NOMO-1 treated with dmso at 0.1 percent for 144 hours (cell line): ENCODE measurements at regions not wholly inside any gene's neighbourhood (a gene's known extent, or its start where the extent isn't known, plus 50 kb on each side); places are given as distances from the start of the nearest gene placed in this dataset.

Experiments used
- DNase-seq: peaks from one replicate; lab custom pipeline; 2025; ENCODE audit not compliant: unreplicated experiment; lab: John Stamatoyannopoulos, UW

DNA sequence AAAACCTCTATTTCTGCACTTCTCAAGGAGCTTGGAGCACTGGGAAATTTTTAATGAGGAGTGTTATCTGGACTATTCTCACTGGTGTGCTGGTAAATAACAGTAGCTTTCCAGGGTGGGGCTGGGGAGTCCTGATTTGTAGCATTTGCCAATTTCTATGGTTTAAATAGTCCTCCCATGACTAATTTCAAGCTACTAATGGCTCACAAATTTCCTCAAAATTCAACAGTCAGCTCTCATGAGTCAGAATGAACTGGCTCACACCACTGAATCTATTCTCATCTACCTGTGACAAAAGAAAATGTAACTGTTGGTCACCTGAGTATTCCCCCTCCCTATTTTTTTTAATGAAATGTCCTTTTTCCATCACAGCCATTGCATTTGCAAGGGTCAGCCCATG lies 449.6 kb downstream of the KIF16B start:
- DNase-seq = no peak

- no peak for DNase-seq
Observed at GRCh38 chr20:16119909-16120308, 453.3 kb downstream of the KIF16B start.

DNA sequence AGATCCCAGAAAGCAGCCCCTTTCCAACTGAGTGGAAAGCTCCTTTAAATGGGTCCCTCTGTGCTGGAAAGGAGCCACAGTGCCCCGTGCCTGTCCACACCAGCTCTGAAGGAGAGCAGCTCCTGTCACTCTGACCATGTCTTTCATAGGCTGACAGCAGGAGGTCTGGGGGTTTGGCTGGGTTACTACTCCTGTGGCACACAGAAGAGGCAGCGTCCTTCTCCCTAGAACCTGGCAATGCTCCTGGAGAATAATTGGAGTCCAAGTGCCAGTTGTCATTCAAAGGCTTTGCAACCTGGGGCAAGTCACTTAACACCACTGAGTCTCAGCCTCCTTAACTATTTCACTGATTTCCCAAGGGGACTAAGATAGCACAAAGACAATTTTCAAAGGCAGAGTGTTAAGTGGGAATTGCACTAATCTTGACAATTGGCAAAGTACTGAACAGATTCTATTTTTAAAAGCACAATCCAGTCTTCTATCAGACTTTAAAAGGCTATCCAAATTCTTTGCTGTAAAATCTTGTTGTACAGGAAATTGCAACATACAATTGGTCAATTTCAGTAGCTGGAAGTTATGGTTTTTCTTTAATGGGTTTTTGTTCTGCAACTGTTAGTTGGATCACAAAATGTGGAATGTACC lies 457.2 kb downstream of the KIF16B start:
- DNase-seq = no peak

DNA sequence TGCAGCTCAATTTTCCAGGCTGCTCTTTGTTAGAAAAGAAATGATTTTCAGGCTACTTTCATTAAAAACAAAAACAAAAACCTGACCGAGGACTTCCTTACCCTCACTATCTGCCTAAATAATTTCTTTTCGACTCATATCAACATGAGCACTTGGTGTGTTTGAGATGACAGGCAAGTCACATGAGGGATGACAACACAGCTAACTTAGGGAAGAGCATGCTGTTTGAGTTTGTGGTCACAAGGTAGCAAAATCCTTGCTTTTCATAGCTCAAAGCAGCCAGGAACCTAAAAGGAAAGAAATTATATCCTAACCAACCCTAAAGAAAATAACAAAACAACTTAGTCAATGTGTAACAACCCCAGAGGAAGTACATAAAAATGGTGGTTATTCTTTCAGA lies 459.5 kb downstream of the KIF16B start:
- DNase-seq = no peak

DNA sequence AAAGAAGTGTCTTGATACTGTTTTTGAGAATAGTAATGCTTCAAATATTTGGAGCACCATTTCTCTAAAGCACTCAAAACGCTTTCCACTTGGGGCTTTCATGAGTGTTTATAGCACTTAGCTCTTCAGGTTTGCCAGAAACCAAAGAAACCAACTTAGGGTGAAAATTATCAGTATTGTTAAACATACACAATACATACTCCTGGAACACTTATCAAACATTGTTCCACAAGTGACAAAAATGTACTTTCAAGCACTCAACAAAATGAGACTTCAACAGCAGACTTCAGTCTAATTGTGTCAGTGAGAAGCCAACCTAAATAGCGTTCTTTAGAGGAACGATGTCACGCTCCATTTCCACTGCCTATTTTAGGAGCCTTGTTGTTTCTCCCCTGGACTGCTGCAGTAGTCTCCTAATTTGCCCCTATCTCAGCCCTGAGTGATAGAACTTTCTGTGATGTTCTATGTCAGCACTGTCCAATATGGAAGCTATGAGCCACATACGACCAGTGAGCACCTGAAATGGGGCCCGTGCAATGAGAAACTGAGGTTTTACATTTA lies 461.3 kb downstream of the KIF16B start:
- DNase-seq = no peak

DNA sequence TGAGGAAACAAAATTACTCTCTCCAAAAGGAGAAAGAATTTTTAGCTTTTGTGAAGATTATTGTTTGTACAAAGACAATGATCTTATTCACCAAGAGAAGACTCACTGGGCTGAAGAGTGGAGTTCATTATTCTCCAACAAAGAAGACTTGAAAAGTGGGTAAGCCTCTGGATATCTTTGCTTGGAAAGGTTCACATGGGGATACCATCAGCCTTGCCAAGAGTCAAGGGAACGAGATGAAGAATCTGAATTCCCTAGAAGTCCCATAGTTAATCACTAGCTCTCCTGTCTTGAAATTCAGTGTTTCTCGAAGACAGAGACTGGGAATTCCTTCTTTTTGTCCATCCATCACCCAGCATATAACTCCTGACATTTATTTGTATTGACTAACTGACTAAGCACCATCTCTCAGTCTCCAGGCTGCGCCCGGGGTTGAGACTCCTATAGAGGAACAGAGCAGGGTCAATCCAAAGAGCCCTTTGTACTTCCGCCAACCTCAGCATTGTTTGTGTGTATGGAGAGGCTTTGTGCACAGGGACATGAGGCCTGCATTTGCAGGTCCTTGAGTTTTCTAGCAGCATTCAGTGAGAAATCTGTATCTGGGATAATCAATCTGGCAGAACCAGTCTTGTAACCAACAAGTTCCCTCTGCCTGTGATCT lies 461.9 kb downstream of the KIF16B start:
- DNase-seq = no peak

GRCh38 chr20:16107172-16107870 lies 465.9 kb downstream of the KIF16B start:
- DNase-seq = no peak

- DNase-seq = no peak
Observed at GRCh38 chr20:16106191-16106849, 466.9 kb downstream of the KIF16B start.

GRCh38 chr20:16104783-16105182 lies 468.5 kb downstream of the KIF16B start:
- no peak for DNase-seq
